Endothelial cell of umbilical vein (primary cell): ENCODE measurements at regions not wholly inside any gene's neighbourhood (a gene's known extent, or its start where the extent isn't known, plus 50 kb on each side); places are given as distances from the start of the nearest gene placed in this dataset.

Experiments
- BruUV-seq: library from RNA; stranded (reverse); fragments of 400-500 nt; replicated peaks from 2 replicates; lab custom pipeline; 2021; lab: Mats Ljungman, UMichigan
- CTCF ChIA-PET: fragments of 300-600, 350-600 bp; sonication (Branson Sonifier 250); formaldehyde crosslinking; loops from one replicate; lab custom pipeline; 2021; ENCODE audit warnings: antibody characterized with exemption, inconsistent platforms; lab: Charles Lee
- POLR2A ChIA-PET: fragments of 300-600, 350-600 bp; sonication (Branson Sonifier 250); formaldehyde crosslinking; loops from one replicate; lab custom pipeline; 2021; ENCODE audit warnings: antibody characterized with exemption, inconsistent platforms; lab: Charles Lee
- DNase-seq: peaks from one replicate; pipeline ENCODE4 v3.0.0-alpha.2; 2011; ENCODE audit warnings: low read depth, low spot score
- FAIRE-seq: peaks from 2 replicates; lab custom pipeline; 2011; peaks lifted over from hg19 to GRCh38; lab: Jason Lieb, UNC
- H2AFZ ChIP-seq: 2 replicates; pipeline ENCODE4 v1.6.0; 2012; ENCODE audit warnings: low read depth, low read length, control low read depth, inconsistent platforms
- H3K27ac ChIP-seq: 2 replicates; pipeline ENCODE4 v1.5.1; 2011; ENCODE audit warnings: low read depth, mild to moderate bottlenecking, control low read depth, low read length, moderate library complexity; ENCODE audit not compliant: insufficient read depth
- H3K27me3 ChIP-seq, 2 experiments: 2 replicates each; pipeline versions ENCODE4 v1.6.0 to v1.6.1; 2011; ENCODE audit warnings: low read length in 2 of 2, mixed read lengths in 1 of 2; ENCODE audit not compliant: control insufficient read depth in 2 of 2, insufficient read depth in 2 of 2
- H3K36me3 ChIP-seq, 2 experiments: 2 replicates in 1 of 2; 3 replicates in 1 of 2; pipeline ENCODE4 v1.5.1; 2011; ENCODE audit warnings: low read length in 2 of 2, mild to moderate bottlenecking in 1 of 2, moderate library complexity in 1 of 2; ENCODE audit not compliant: control insufficient read depth in 2 of 2, insufficient read depth in 2 of 2; ENCODE audit errors: extremely low read depth in 1 of 2
- H3K4me1 ChIP-seq: 3 replicates; pipeline ENCODE4 v1.5.1; 2011; ENCODE audit warnings: mild to moderate bottlenecking, low read length; ENCODE audit not compliant: control insufficient read depth, insufficient read depth; ENCODE audit errors: extremely low read depth
- H3K4me2 ChIP-seq: 2 replicates; pipeline ENCODE4 v1.6.1; 2011; ENCODE audit warnings: low read length, control low read depth, mixed read lengths; ENCODE audit not compliant: insufficient read depth
- H3K4me3 ChIP-seq, 3 experiments: fragments of 200-600 bp in 1 of 3; sonication (generic), shearing (Covaris generic) in 1 of 3; replicated peaks in 1 of 3; 2 replicates each; pipeline ENCODE4 v1.5.1; 2011 to 2016; ENCODE audit warnings: control low read depth in 3 of 3, low read length in 3 of 3, mild to moderate bottlenecking in 2 of 3, inconsistent platforms in 1 of 3, low read depth in 1 of 3, moderate library complexity in 1 of 3; ENCODE audit not compliant: insufficient read depth in 1 of 3
- H3K79me2 ChIP-seq: 2 replicates; pipeline ENCODE4 v1.6.0; 2012; ENCODE audit warnings: low read length, inconsistent platforms; ENCODE audit not compliant: control insufficient read depth, insufficient read depth
- H3K9ac ChIP-seq: replicated peaks from 2 replicates; pipeline ENCODE3; 2011; ENCODE audit warnings: low read length, control low read depth; ENCODE audit not compliant: insufficient read depth; ENCODE audit errors: extremely low read depth
- H3K9me1 ChIP-seq: replicated peaks from 3 replicates; pipeline ENCODE4 v1.6.0; 2011; ENCODE audit warnings: mild to moderate bottlenecking, low read length; ENCODE audit not compliant: control insufficient read depth, insufficient read depth; ENCODE audit errors: extremely low read depth
- H3K9me3 ChIP-seq: replicated peaks from 2 replicates; pipeline ENCODE4 v1.5.1; 2012; ENCODE audit warnings: low read length, inconsistent platforms; ENCODE audit not compliant: control insufficient read depth, insufficient read depth
- H4K20me1 ChIP-seq: replicated peaks from 2 replicates; pipeline ENCODE3; 2011; ENCODE audit warnings: mild to moderate bottlenecking, low read length; ENCODE audit not compliant: control insufficient read depth, insufficient read depth; ENCODE audit errors: extremely low read depth
- CTCF ChIP-seq, 2 donors: IDR thresholded peaks; 1 replicate in 1 of 2; 2 replicates in 1 of 2; pipeline ENCODE4 v1.5.1; 2011; ENCODE audit warnings: low read length in 2 of 2, mild to moderate bottlenecking in 2 of 2, moderate library complexity in 2 of 2, control low read depth in 1 of 2, inconsistent platforms in 1 of 2, low read depth in 1 of 2; ENCODE audit not compliant: insufficient read depth in 1 of 2; ENCODE audit errors: extremely low read depth in 1 of 2
- EZH2 ChIP-seq: IDR thresholded peaks from 2 replicates; pipeline ENCODE4 v1.6.1; 2012; ENCODE audit warnings: borderline replicate concordance, low read depth, mild to moderate bottlenecking, moderate library complexity, low read length, inconsistent platforms; ENCODE audit not compliant: severe bottlenecking
- FOS ChIP-seq: IDR thresholded peaks from 2 replicates; pipeline ENCODE4 v1.6.1; 2011; ENCODE audit warnings: mild to moderate bottlenecking, low read length, moderate library complexity, borderline replicate concordance; ENCODE audit not compliant: insufficient read depth
- GATA2 ChIP-seq: IDR thresholded peaks from 2 replicates; pipeline ENCODE4 v1.7.0; 2011; ENCODE audit warnings: low read depth, mild to moderate bottlenecking, moderate library complexity, mixed read lengths, low read length; ENCODE audit not compliant: insufficient read length, insufficient read depth
- JUN ChIP-seq: IDR thresholded peaks from 2 replicates; pipeline ENCODE4 v1.6.1; 2011; ENCODE audit warnings: borderline replicate concordance, low read depth; ENCODE audit not compliant: insufficient read length, insufficient read depth
- MAX ChIP-seq: IDR thresholded peaks from 2 replicates; pipeline ENCODE4 v1.6.1; 2011; ENCODE audit not compliant: insufficient read depth, insufficient read length
- MYC ChIP-seq: IDR thresholded peaks from one replicate; pipeline ENCODE4 v1.6.1; 2011; ENCODE audit warnings: mild to moderate bottlenecking, low read depth, low read length
- POLR2A ChIP-seq: IDR thresholded peaks from 2 replicates; pipeline ENCODE4 v1.6.1; 2012; ENCODE audit warnings: low read depth, mild to moderate bottlenecking, control low read depth, low read length
- POLR2AphosphoS5 ChIP-seq: IDR thresholded peaks from 2 replicates; pipeline ENCODE4 v1.6.1; 2012; ENCODE audit warnings: low read depth, mild to moderate bottlenecking, control low read depth, low read length, moderate library complexity; ENCODE audit not compliant: insufficient read depth
- dilution Hi-C: fragments of 300-500 bp; cut with MboI; formaldehyde crosslinking; loops from one replicate; pipeline ENCODE4 v1.15.0; 2019; ENCODE audit warnings: low sequenced_read_pairs; ENCODE audit not compliant: extremely low pct_ligation_motif_present
- intact Hi-C: fragments of 100-400 bp; cut with micrococcal nuclease; formaldehyde crosslinking; loops from one replicate; pipeline ENCODE4 v1.10.0; 2022

GRCh38 chr11:35088226-35088625 is 50.7 kb upstream of the CD44 start:
- Histone ChIP-seq H3K27ac (no peak overlapping the region), H3K4me2 (no peak overlapping the region), H3K9ac (no peak overlapping the region), H3K36me3 (no peaks in the 10 kb centered on the region), H2AFZ (no peak overlapping the region), H3K27me3 (no peaks in the 10 kb centered on the region), H3K9me3 (no peaks in the 10 kb centered on the region), H3K79me2 (no peaks in the 10 kb centered on the region), H4K20me1 (no peaks in the 10 kb centered on the region), H3K9me1 (no peaks in the 10 kb centered on the region), H3K4me3 (no peak overlapping the region), H3K4me1 (peaks cover 12% of the 10 kb centered on the region)
- intact Hi-C loops = loop anchor here (10.0 kb wide), 1 partner anchor 163 kb away; no protein-coding TSS in a partner anchor
- no TSS peak for BruUV-seq
- dilution Hi-C loops = no loop called here
- no peak for DNase-seq
- TF ChIP-seq MYC (no peak), CTCF (IDR thresholded peaks at IDR 0.05; ENCODE audit: extremely low read depth in 1 of 2, insufficient read depth in 1 of 2, low read depth in 1 of 2, low read length in 2 of 2) (no peak), POLR2AphosphoS5 (no peak), FOS (no peak), MAX (no peak), POLR2A (no peak), EZH2 (no peak), JUN (no peak), GATA2 (no peak)
- FAIRE-seq = no peak
- CTCF ChIA-PET = interaction anchor here (1.2 to 1.5 kb wide), 2 partner anchors 52 to 90 kb away, joined by 3 to 7 read pairs; no protein-coding TSS in a partner anchor
- POLR2A ChIA-PET = interaction anchor here (0.6 kb wide), 1 partner anchor 71 kb away, joined by 4 read pairs; no protein-coding TSS in a partner anchor
